MCF 10A (cell line): ENCODE measurements at regions not wholly inside any gene's neighbourhood (a gene's known extent, or its start where the extent isn't known, plus 50 kb on each side); places are given as distances from the start of the nearest gene placed in this dataset.

Experiments
- BruUV-seq: library from RNA; stranded (reverse); fragments of 400-500 nt; replicated peaks from 2 replicates; lab custom pipeline; 2021; lab: Mats Ljungman, UMichigan
- CTCF ChIA-PET: fragments of 300-600 bp; sonication (Branson Sonifier 250); formaldehyde crosslinking; extraction: SDS; loops from one replicate; lab custom pipeline; 2021; ENCODE audit warnings: antibody characterized with exemption, inconsistent platforms; lab: Yijun Ruan, JAX
- POLR2A ChIA-PET: fragments of 300-600, 350-650 bp; sonication (Branson Sonifier 250); formaldehyde crosslinking; extraction: SDS; loops from one replicate; lab custom pipeline; 2020; ENCODE audit warnings: antibody characterized with exemption, inconsistent platforms; lab: Yijun Ruan, JAX
- DNase-seq: peaks from one replicate; pipeline ENCODE4 v3.0.0-alpha.2; 2018; ENCODE audit not compliant: unreplicated experiment
- H3K27ac Mint-ChIP-seq: one replicate; pipeline ENCODE4 v1.8.0; 2022; ENCODE audit warnings: mild to moderate bottlenecking, low read depth, mixed read lengths; ENCODE audit not compliant: unreplicated experiment
- H3K27me3 Mint-ChIP-seq: one replicate; pipeline ENCODE4 v1.8.0; 2022; ENCODE audit warnings: mixed read lengths; ENCODE audit not compliant: insufficient read depth, unreplicated experiment
- H3K36me3 Mint-ChIP-seq: one replicate; pipeline ENCODE4 v1.8.0; 2022; ENCODE audit warnings: mild to moderate bottlenecking, moderate library complexity, mixed read lengths; ENCODE audit not compliant: insufficient read depth, unreplicated experiment
- H3K4me1 Mint-ChIP-seq: one replicate; pipeline ENCODE4 v1.8.0; 2022; ENCODE audit warnings: mixed read lengths; ENCODE audit not compliant: insufficient read depth, unreplicated experiment
- H3K4me3 Mint-ChIP-seq: one replicate; pipeline ENCODE4 v1.8.0; 2022; ENCODE audit warnings: mild to moderate bottlenecking, moderate library complexity, mixed read lengths; ENCODE audit not compliant: unreplicated experiment
- H3K9me3 Mint-ChIP-seq: one replicate; pipeline ENCODE4 v1.8.0; 2022; ENCODE audit warnings: mixed read lengths; ENCODE audit not compliant: unreplicated experiment
- CTCF ChIP-seq: fragments of 200-600 bp; IDR thresholded peaks from one replicate; pipeline ENCODE4 v1.8.0; 2022; ENCODE audit warnings: antibody characterized with exemption, mild to moderate bottlenecking; ENCODE audit not compliant: unreplicated experiment
- intact Hi-C: fragments of 100-400 bp; cut with micrococcal nuclease; formaldehyde crosslinking; loops from 2 replicates; pipeline ENCODE4 v1.14.1; 2022

- BruUV-seq: no TSS peak
- peak overlapping the region; percentile 86 for H3K27ac Mint-ChIP-seq
- POLR2A ChIA-PET: interaction anchor here (0.6 kb wide), 1 partner anchor 21 kb away, joined by 3 read pairs; no protein-coding TSS in a partner anchor
- H3K4me1 Mint-ChIP-seq: peaks cover 28% of the 10 kb centered on the region
- CTCF ChIA-PET: interaction anchor here (0.7 kb wide), 1 partner anchor 745 kb away, joined by 4 read pairs; no protein-coding TSS in a partner anchor
- no peaks in the 10 kb centered on the region for H3K9me3 Mint-ChIP-seq
- H3K36me3 Mint-ChIP-seq: no peaks in the 10 kb centered on the region
- no peaks in the 10 kb centered on the region for H3K27me3 Mint-ChIP-seq
- DNase-seq: peak; percentile 73
- TF ChIP-seq CTCF: no peak
- intact Hi-C loops: no loop called here
- peak overlapping the region; percentile 23 for H3K4me3 Mint-ChIP-seq
Observed at GRCh38 chr14:28651148-28651547, 115.4 kb upstream of the FOXG1 start.

DNA sequence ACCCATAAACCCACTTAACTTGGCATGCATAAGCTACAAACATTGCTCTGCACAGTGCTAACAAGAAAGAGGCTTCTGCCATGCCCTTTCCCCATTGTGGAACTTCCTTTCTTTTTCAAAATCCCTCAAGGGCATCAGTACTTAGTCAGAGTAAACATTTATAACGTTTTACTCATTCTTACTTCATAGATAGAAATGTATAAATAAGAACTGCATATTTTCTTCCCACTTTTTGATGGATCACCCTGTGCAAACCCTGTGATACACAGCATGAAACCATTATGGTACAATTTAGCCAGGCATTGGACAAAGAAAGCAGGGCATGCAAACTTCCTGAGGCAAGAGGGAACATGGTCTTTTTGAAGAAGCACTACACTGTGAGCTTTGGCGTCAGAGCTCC is 113.8 kb upstream of the FOXG1 start:
- Mint-ChIP-seq H3K36me3 (no peaks in the 10 kb centered on the region), H3K4me1 (peaks cover 37% of the 10 kb centered on the region), H3K27me3 (no peaks in the 10 kb centered on the region), H3K9me3 (no peaks in the 10 kb centered on the region), H3K4me3 (peak overlapping the region; percentile 2), H3K27ac (peak overlapping the region; percentile 84)
- intact Hi-C loops: loop anchor here (1.0 to 2.0 kb wide), 2 partner anchors 20 to 24 kb away; no protein-coding TSS in a partner anchor
- TF ChIP-seq CTCF: no peak
- BruUV-seq: no TSS peak
- peak; percentile 78 for DNase-seq
- CTCF ChIA-PET: interaction anchor here (1.2 kb wide), 1 partner anchor 99 kb away, joined by 5 read pairs; no protein-coding TSS in a partner anchor
- POLR2A ChIA-PET: interaction anchor here (1.0 to 2.3 kb wide), 4 partner anchors 11 to 280 kb away, joined by 3 to 13 read pairs (median 9); no protein-coding TSS in a partner anchor

GRCh38 chr14:28653521-28653920 is 113.1 kb upstream of the FOXG1 start:
- no TSS peak for BruUV-seq
- Mint-ChIP-seq H3K36me3 (no peaks in the 10 kb centered on the region), H3K27ac (peak overlapping the region; percentile 84), H3K27me3 (no peaks in the 10 kb centered on the region), H3K4me1 (peaks cover 37% of the 10 kb centered on the region), H3K9me3 (no peaks in the 10 kb centered on the region), H3K4me3 (peak overlapping the region; percentile 2)
- TF ChIP-seq CTCF: no peak
- intact Hi-C loops: loop anchor here (1.0 to 2.0 kb wide), 2 partner anchors 19 to 23 kb away; no protein-coding TSS in a partner anchor
- ChIA-PET CTCF (interaction anchor here (1.2 kb wide), 1 partner anchor 98 kb away, joined by 5 read pairs; no protein-coding TSS in a partner anchor), POLR2A (interaction anchor here (0.6 to 2.3 kb wide), 3 partner anchors 18 to 275 kb away, joined by 3 to 13 read pairs (median 13); no protein-coding TSS in a partner anchor)
- peak; percentile 87 for DNase-seq

DNA sequence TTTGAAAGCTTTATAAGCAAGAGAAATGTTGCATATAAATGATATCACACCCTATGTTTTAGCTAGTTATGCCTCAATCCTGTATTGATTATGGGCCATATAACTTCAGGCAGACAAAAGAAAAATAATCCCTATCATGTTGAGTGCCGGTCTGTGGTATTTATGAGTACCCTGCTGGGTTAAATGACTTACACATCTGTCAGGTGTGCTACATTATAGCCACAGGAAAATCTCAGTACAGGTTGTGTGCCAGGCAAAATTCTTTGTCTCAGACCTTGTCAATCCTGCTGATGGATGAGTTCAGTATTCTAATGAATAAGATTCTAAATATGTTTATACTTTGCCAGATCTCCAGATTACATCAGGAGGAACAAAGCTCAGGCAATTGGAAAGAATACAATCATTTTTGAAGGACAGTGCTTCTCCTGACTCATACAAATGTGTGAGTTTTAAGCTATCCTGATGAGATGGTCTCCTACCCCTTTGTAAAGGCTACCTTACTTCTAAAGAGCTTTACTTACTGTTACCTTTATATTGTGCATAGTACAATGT is 109.8 kb upstream of the FOXG1 start:
- H3K4me1 Mint-ChIP-seq: peaks cover 43% of the 10 kb centered on the region
- peak overlapping the region; percentile 35 for H3K27ac Mint-ChIP-seq
- no peak for TF ChIP-seq CTCF
- intact Hi-C loops: no loop called here
- no peaks in the 10 kb centered on the region for H3K36me3 Mint-ChIP-seq
- ChIA-PET POLR2A (interaction anchor here (1.3 kb wide), 1 partner anchor 16 kb away, joined by 8 read pairs; no protein-coding TSS in a partner anchor), CTCF (interaction anchor here (0.6 kb wide), 2 partner anchors 778 to 787 kb away, joined by 3 to 4 read pairs; no protein-coding TSS in a partner anchor)
- no peaks in the 10 kb centered on the region for H3K9me3 Mint-ChIP-seq
- BruUV-seq: no TSS peak
- H3K4me3 Mint-ChIP-seq: no peak overlapping the region
- H3K27me3 Mint-ChIP-seq: no peaks in the 10 kb centered on the region
- peak; percentile 23 for DNase-seq
